LoVo (cell line): ENCODE measurements at regions not wholly inside any gene's neighbourhood (a gene's known extent, or its start where the extent isn't known, plus 50 kb on each side); places are given as distances from the start of the nearest gene placed in this dataset.
A peak's percentile ranks its signal among the peaks of the same experiment; 100 is the strongest.

Experiments used
- DNase-seq: peaks from one replicate; pipeline ENCODE4 v3.0.0-alpha.2; 2016; ENCODE audit warnings: low spot score

DNA sequence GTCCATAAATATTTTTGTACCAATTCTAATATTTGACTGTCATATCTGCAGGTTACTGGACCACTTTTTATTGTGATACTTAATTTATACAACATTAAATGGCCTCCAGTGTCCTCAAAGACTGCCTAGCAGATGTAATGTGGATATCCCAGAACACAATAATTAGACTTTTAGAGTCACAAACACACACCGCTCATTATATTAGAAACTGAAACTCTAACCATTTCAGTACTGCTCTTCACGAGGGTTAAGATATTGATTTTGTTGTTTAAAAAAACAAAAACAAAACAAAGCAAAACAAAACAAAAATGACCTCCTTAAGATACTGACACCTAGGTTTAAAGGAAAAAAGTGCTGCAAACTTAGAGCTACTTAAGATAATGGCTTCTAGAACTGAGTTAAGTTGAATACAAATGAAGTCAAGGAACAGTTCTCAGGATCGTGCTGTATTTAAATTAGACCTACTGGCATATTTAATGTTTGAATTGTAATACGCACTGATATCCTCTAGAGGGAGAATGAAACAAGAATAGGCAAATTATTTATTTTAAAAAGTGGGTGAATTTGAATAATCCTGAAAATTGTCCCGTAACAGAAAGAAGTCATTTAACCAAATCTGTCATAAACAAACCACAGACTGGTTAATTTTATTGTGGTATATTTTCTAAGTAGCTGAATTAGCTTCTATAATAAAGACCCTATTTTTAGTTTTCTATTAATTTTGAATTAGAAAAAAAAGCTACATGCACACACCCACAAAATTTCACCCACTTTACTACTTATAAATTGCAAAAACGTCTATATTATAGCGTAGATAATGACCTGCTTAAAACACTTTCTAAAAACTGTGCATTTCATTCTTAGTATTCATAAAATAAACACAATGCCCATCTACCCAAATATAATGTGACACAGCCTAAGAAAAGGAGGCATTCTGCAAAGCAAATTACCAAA is 395.2 kb upstream of the DCN start:
- peak; percentile 71 for DNase-seq

GRCh38 chr12:91576432-91576831 is 393.8 kb upstream of the DCN start:
- no peak for DNase-seq

DNA sequence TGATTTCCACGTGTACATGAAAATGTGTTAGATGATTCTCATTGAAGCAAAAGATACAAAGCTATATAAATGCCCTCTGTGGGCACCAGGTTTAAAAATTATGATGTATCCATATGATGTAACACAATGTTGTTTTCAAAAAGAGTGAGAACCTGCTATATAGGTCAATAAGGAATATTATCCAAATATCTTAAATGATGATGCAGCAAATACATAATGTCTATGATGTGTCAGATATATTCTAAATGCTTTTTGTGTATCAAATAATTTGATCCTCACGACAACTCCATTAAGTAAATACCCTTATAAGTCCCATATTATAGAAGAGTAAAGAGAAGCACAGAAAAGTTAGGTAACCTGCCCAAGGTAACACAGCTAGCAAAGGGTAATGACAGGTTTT is 393.0 kb upstream of the DCN start:
- DNase-seq: no peak

GRCh38 chr12:91574975-91575374 is 392.4 kb upstream of the DCN start:
- no peak for DNase-seq

DNA sequence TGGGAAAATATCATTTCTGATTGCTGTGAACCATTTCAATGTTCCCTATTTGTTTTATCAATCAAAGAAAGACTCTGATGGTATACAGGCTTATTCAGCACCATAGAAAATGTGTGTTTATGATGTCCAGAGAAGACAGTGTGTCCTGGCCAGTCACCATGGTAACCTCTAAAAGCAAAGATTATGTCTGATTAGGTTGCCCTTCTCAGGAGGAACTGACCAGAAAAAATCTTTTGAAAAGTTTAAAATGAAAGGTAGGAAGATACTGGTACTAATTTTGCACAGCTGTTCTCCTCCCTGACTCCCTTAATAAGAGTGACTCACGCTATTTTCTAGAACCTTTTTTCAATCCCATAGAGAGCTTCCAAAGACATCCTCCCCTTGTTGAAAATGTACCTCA is 391.8 kb upstream of the DCN start:
- DNase-seq: no peak

- no peak for DNase-seq
Measured at GRCh38 chr12:91572869-91573268, 390.3 kb upstream of the DCN start.

DNA sequence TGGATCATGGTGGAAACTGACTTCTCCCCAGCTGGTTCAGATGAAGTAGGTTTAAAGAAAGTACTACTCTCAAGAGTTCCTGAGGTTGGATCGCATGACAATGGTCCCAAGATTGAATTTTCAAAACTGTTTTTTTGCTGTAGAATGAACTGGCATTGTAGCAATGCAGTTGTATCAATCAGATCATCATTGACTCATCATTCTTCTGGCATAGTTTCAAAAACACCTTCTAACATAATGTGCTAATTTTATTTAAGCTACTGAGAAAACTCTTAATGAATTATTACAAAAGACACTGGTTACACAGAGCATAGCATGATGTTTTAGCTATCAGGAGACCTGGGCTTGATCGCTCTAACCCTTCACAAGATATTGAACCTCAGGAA is 384.5 kb upstream of the DCN start:
- DNase-seq: no peak

DNA sequence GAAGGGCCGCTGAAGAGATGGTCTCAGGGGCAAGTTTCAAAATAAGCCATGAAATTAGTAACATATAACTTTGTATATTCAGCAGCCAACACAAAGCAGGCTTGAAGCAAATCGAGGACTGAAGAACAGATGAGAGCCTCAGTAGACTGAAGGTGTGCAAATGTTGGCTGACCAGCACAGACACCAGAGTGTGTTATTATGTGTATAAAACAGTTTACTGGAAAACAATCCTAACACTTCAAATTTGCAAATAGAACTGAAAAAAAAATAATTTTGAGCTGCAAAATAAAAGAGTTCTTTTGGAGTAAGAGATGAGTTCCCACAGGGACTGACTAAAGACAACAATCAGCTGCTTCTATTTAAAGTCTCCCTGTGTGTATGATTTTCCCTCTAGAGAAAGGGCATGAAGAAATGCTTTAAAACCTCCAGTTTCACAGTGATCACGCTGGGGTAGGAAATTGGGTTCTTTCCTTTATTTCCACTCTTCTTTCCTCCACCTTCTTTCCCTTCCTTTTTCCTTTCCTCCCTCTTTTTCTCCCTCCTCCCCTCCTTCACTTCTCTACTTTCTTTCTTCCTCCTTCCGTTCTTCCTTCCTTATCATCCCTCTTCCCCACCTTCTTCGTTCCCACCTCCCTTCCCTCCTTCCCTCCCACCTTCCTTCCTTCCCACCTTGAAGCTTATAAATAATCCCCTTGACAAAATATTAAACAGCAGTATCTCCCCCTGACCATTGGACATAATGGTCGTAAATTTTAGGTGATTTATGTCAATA is 383.9 kb upstream of the DCN start:
- no peak for DNase-seq

- DNase-seq: no peak
Measured at GRCh38 chr12:91565846-91566245, 383.2 kb upstream of the DCN start.

- no peak for DNase-seq
Measured at GRCh38 chr12:91565246-91565645, 382.6 kb upstream of the DCN start.

DNA sequence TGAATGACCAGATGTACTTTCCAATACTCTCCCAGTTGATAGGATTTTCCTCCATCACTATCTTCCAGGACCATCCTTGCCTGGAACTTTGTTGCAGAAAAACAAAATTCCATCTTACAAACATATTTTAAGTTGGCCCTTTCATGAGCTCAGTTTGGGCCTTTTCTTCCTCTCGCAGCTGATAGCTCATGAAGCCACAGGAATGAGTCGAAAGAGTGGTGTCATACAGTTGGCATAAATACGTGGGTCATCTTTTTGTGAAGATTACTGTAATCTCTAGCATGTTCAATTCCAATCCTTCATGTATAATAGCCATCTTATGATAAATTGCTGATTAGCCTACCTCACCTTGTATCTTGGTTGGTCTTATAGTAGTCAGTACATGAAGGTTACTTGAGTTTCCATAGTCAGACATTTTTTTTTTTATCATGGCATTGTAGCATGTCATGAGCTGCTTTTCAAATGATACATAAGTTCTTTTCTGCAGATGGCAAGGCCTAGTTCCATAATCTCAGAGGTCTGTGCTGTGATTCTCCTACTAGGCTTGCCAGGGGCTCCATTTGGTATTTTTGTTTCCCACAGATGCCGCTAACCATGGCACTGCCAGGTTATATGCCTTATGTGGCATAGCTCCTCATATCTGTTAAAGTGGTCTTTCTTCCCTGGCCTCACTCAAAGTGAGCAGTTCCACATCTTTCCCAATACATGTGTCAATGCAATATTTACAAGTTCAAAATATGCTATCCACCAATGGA is 380.6 kb upstream of the DCN start:
- no peak for DNase-seq

GRCh38 chr12:91562476-91562875 is 379.9 kb upstream of the DCN start:
- no peak for DNase-seq

- DNase-seq: no peak
Measured at GRCh38 chr12:91561958-91562325, 379.3 kb upstream of the DCN start.

- DNase-seq: no peak
Measured at GRCh38 chr12:91561301-91561957, 378.8 kb upstream of the DCN start.

DNA sequence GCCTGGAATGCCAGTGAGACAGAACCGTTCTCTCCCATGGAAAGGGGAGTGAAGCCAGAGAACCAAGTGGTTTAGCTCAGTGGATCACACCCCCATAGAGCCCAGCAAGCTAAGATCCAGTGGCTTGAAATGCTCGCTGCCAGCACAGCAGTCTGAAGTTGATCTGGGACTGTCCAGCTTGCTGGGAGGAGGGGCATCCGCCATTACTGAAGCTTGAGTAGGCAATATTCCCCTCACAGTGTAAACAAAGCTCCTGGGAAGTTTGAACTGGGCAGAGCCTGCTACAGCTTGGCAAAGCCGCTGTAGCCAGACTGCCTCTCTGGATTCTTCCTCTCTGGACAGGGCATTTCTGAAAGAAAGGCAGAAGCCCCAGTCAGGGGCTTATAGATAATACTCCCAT is 374.3 kb upstream of the DCN start:
- DNase-seq: no peak

DNA sequence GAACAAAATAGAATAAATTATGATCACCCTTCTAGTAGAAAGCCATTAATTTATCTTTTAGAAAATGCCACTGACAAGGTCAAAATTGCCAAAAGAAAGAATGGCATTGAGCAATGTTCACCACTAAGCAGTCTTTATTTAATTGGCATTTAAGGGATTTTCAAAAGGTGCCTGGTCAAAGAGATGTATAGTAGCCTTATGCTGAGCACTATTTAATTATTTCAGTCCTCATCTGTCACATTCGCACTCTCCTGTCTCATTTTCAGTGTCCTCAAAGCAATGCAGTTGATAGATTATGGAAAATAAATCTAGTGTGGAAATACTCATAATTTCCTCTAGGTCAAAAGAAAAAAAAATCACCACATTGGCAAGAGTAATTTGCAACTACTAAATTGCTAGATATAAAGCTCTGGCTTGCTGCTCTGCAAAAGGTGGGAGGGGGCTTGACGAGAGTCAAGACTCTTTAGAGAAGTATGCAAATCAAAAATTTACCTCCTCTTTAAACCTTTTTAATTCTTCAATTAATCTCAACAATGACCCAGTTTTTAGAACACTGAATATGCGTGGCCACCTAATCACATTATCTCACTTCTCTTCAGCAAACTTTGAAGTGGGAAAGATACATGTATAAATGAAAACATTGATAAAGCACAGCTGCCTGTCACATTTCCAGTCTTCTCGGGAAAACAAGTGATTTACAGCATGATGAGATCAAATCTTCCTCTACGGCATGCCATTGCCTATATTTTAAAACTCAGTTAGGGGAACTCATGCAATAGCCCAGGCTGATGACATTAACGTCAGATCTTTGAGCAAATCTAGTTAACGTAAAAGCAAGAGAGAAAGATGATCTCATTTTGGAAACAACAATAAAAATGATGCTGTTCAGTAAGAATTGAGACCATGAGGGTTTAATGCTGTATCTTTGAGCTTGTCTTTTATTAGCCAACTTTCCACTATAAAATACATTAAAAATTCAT is 373.1 kb upstream of the DCN start:
- no peak for DNase-seq

- no peak for DNase-seq
Measured at GRCh38 chr12:91551927-91552326, 369.3 kb upstream of the DCN start.

DNA sequence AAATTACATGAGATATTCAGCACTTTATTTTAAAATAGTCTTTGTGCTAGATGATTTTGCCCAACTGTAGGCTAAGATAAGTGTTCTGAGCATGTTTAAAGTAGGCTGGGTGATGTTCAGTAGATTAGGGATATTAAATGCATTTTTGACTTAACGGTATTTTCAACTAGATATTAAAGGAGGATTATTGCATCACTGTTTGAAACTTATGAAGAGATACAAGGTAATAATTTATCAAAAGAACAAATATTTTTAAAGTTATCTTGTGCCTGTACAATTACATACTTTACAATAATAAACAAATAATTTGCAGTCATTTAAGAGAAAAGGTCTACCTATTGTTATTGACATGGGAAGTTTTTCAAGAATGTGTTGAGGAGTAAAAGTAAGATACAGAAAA is 368.6 kb upstream of the DCN start:
- DNase-seq: no peak

DNA sequence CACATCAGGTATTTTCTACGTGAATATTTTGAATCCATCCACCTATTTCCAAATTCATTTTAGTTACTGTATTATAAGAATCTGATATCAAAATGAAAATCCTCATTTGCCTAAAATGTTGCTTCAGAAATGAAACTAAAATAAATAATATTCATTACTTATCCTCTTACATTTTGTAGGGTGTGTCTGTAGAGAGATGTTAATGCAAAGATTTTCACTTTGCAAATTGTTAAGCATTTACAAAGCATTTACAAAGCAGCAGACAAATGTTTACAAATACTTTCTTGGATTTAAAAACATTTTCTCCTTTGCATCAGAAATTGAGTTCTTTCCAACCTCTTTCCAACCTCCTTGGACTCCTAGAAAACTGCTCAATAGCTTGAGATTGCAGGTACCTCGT is 360.0 kb upstream of the DCN start:
- no peak for DNase-seq

- DNase-seq: no peak
Measured at GRCh38 chr12:91542067-91542466, 359.4 kb upstream of the DCN start.

- no peak for DNase-seq
Measured at GRCh38 chr12:91538418-91538817, 355.8 kb upstream of the DCN start.
